ENCODE measurements at regions not wholly inside any gene's neighbourhood (a gene's known extent, or its start where the extent isn't known, plus 50 kb on each side); places are given as distances from the start of the nearest gene placed in this dataset.

DNA sequence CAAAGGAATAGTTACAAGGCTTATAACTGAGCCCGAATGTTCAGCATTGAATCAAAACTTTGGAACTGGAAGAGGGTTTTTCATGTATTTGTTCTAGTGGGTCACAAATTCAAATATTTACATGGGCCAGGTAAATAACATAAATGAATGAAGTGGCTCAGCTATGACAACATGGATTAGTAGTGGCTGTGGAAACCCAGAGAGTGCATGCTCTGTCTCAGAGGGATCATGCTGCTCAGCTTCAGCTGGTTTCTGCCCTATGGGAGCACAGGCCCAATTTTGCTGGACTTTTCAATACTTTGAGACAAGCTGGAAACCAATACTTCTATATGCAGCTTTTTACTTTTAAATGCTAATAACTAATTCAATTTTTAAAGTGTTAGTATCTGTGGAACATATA, 394.0 kb upstream of the TEX13C start:
- TF ChIP-seq, protein P1, sequence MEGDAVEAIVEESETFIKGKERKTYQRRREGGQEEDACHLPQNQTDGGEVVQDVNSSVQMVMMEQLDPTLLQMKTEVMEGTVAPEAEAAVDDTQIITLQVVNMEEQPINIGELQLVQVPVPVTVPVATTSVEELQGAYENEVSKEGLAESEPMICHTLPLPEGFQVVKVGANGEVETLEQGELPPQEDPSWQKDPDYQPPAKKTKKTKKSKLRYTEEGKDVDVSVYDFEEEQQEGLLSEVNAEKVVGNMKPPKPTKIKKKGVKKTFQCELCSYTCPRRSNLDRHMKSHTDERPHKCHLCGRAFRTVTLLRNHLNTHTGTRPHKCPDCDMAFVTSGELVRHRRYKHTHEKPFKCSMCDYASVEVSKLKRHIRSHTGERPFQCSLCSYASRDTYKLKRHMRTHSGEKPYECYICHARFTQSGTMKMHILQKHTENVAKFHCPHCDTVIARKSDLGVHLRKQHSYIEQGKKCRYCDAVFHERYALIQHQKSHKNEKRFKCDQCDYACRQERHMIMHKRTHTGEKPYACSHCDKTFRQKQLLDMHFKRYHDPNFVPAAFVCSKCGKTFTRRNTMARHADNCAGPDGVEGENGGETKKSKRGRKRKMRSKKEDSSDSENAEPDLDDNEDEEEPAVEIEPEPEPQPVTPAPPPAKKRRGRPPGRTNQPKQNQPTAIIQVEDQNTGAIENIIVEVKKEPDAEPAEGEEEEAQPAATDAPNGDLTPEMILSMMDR (IDR thresholded peaks at IDR 0.05): no peak
- no peak for TF ChIP-seq POLR2A (IDR thresholded peaks at IDR 0.05)
